ENCODE measurements at regions not wholly inside any gene's neighbourhood (a gene's known extent, or its start where the extent isn't known, plus 50 kb on each side); places are given as distances from the start of the nearest gene placed in this dataset.

- TF ChIP-seq POLR2AphosphoS5 (IDR thresholded peaks at IDR 0.05; ENCODE audit: low read depth, low read length) (no peak), TAF1 (IDR thresholded peaks at IDR 0.05; ENCODE audit: borderline replicate concordance, low read depth, low read length) (no peak), POLR2A (IDR thresholded peaks at IDR 0.05; ENCODE audit: low read depth, low read length) (no peak)
Observed at GRCh38 chr5:153014194-153014593, 476.3 kb upstream of the GRIA1 start.
